ACC112 (cell line): ENCODE measurements at regions not wholly inside any gene's neighbourhood (a gene's known extent, or its start where the extent isn't known, plus 50 kb on each side); places are given as distances from the start of the nearest gene placed in this dataset.

Source experiments
- H2AFZ ChIP-seq: fragments of 200-600 bp; sonication (generic); one replicate; pipeline ENCODE4 v1.6.0; 2017; ENCODE audit warnings: antibody characterized with exemption, low read length; ENCODE audit not compliant: unreplicated experiment
- H3K27ac ChIP-seq: fragments of 200-600 bp; sonication (generic); 2 replicates; pipeline ENCODE4 v1.5.1; 2014; ENCODE audit warnings: low read depth, mild to moderate bottlenecking, antibody characterized with exemption, low read length, moderate library complexity
- H3K27me3 ChIP-seq: fragments of 200-600 bp; sonication (generic); 2 replicates; pipeline ENCODE4 v1.6.1; 2014; ENCODE audit warnings: mild to moderate bottlenecking, antibody characterized with exemption, low read length, moderate library complexity, mixed read lengths; ENCODE audit not compliant: insufficient read depth
- H3K36me3 ChIP-seq: fragments of 200-600 bp; sonication (generic); 2 replicates; pipeline ENCODE4 v1.6.1; 2016; ENCODE audit warnings: mild to moderate bottlenecking, antibody characterized with exemption, low read length, moderate library complexity, mixed read lengths; ENCODE audit not compliant: insufficient read depth
- H3K4me1 ChIP-seq: fragments of 200-600 bp; sonication (generic); one replicate; pipeline ENCODE4 v1.6.1; 2016; ENCODE audit warnings: low read length, mixed read lengths; ENCODE audit not compliant: insufficient read depth, unreplicated experiment, control insufficient read depth
- H3K4me3 ChIP-seq: fragments of 200-600 bp; sonication (generic); 2 replicates; pipeline ENCODE4 v1.5.1; 2014; ENCODE audit warnings: mild to moderate bottlenecking, low read depth, low read length
- H3K79me2 ChIP-seq: fragments of 200-600 bp; sonication (generic); one replicate; pipeline ENCODE4 v1.6.0; 2016; ENCODE audit warnings: low read length; ENCODE audit not compliant: control insufficient read depth, unreplicated experiment, insufficient read depth

- H3K4me3 ChIP-seq: no peak overlapping the region
- no peak overlapping the region for H3K27ac ChIP-seq
- H3K4me1 ChIP-seq: no peaks in the 10 kb centered on the region
- no peaks in the 10 kb centered on the region for H3K27me3 ChIP-seq
- H3K36me3 ChIP-seq: no peaks in the 10 kb centered on the region
- no peak overlapping the region for H2AFZ ChIP-seq
- H3K79me2 ChIP-seq: no peaks in the 10 kb centered on the region
These were observed 361.0 kb upstream of the CDH6 start for GRCh38 chr5:30832519-30832918.

- Histone ChIP-seq H3K36me3 (no peaks in the 10 kb centered on the region), H3K79me2 (no peaks in the 10 kb centered on the region), H2AFZ (no peak overlapping the region), H3K4me1 (no peaks in the 10 kb centered on the region), H3K4me3 (no peak overlapping the region), H3K27me3 (no peaks in the 10 kb centered on the region), H3K27ac (no peak overlapping the region)
These were observed 361.9 kb upstream of the CDH6 start for GRCh38 chr5:30831605-30832004.

- no peaks in the 10 kb centered on the region for H3K79me2 ChIP-seq
- no peak overlapping the region for H2AFZ ChIP-seq
- no peak overlapping the region for H3K27ac ChIP-seq
- H3K36me3 ChIP-seq: no peaks in the 10 kb centered on the region
- no peaks in the 10 kb centered on the region for H3K4me1 ChIP-seq
- H3K4me3 ChIP-seq: no peak overlapping the region
- H3K27me3 ChIP-seq: no peaks in the 10 kb centered on the region
These were observed 362.4 kb upstream of the CDH6 start for GRCh38 chr5:30831123-30831522.

- Histone ChIP-seq H3K4me3 (no peak overlapping the region), H3K27ac (no peak overlapping the region), H3K79me2 (no peaks in the 10 kb centered on the region), H3K36me3 (no peaks in the 10 kb centered on the region), H3K27me3 (no peaks in the 10 kb centered on the region), H3K4me1 (no peaks in the 10 kb centered on the region), H2AFZ (no peak overlapping the region)
These were observed 382.2 kb upstream of the CDH6 start for GRCh38 chr5:30811298-30811697.

- Histone ChIP-seq H2AFZ (no peak overlapping the region), H3K27ac (no peak overlapping the region), H3K4me1 (no peaks in the 10 kb centered on the region), H3K4me3 (no peak overlapping the region), H3K36me3 (no peaks in the 10 kb centered on the region), H3K79me2 (no peaks in the 10 kb centered on the region), H3K27me3 (no peaks in the 10 kb centered on the region)
These were observed 383.6 kb upstream of the CDH6 start for GRCh38 chr5:30809933-30810332.

- Histone ChIP-seq H3K27me3 (no peaks in the 10 kb centered on the region), H3K4me1 (no peaks in the 10 kb centered on the region), H2AFZ (no peak overlapping the region), H3K4me3 (no peak overlapping the region), H3K27ac (no peak overlapping the region), H3K79me2 (no peaks in the 10 kb centered on the region), H3K36me3 (no peaks in the 10 kb centered on the region)
These were observed 384.5 kb upstream of the CDH6 start for GRCh38 chr5:30808996-30809395.

GRCh38 chr5:30804739-30805505, 388.6 kb upstream of the CDH6 start:
- no peaks in the 10 kb centered on the region for H3K4me1 ChIP-seq
- H3K27me3 ChIP-seq: no peaks in the 10 kb centered on the region
- no peak overlapping the region for H3K27ac ChIP-seq
- no peaks in the 10 kb centered on the region for H3K36me3 ChIP-seq
- no peaks in the 10 kb centered on the region for H3K79me2 ChIP-seq
- H3K4me3 ChIP-seq: no peak overlapping the region
- H2AFZ ChIP-seq: no peak overlapping the region

- Histone ChIP-seq H3K4me1 (no peaks in the 10 kb centered on the region), H3K4me3 (no peak overlapping the region), H3K79me2 (no peaks in the 10 kb centered on the region), H3K36me3 (no peaks in the 10 kb centered on the region), H2AFZ (no peak overlapping the region), H3K27me3 (no peaks in the 10 kb centered on the region), H3K27ac (no peak overlapping the region)
These were observed 390.4 kb upstream of the CDH6 start for GRCh38 chr5:30802961-30803705.

- no peaks in the 10 kb centered on the region for H3K4me1 ChIP-seq
- no peaks in the 10 kb centered on the region for H3K36me3 ChIP-seq
- no peak overlapping the region for H3K27ac ChIP-seq
- no peaks in the 10 kb centered on the region for H3K27me3 ChIP-seq
- H3K4me3 ChIP-seq: no peak overlapping the region
- no peaks in the 10 kb centered on the region for H3K79me2 ChIP-seq
- no peak overlapping the region for H2AFZ ChIP-seq
These were observed 411.8 kb upstream of the CDH6 start for GRCh38 chr5:30781643-30782042.

- H3K4me3 ChIP-seq: no peak overlapping the region
- no peaks in the 10 kb centered on the region for H3K27me3 ChIP-seq
- no peaks in the 10 kb centered on the region for H3K79me2 ChIP-seq
- no peak overlapping the region for H3K27ac ChIP-seq
- H3K36me3 ChIP-seq: no peaks in the 10 kb centered on the region
- no peak overlapping the region for H2AFZ ChIP-seq
- peaks cover 12% of the 10 kb centered on the region for H3K4me1 ChIP-seq
These were observed 425.3 kb upstream of the CDH6 start for GRCh38 chr5:30768056-30768690.
